Stimulated activated CD4-positive, alpha-beta T cell treated with anti-CD3 and anti-CD28 coated beads, Interleukin-2, amount 100 ng/mL, for 48 hours (primary cell): ENCODE measurements at regions not wholly inside any gene's neighbourhood (a gene's known extent, or its start where the extent isn't known, plus 50 kb on each side); places are given as distances from the start of the nearest gene placed in this dataset.
"Not testable (repeated sequence)": the region's sequence is repeated elsewhere in the genome, so short reads cannot be mapped to it uniquely, and the experiment has no call there.

Experiments
- DNase-seq, 2 donors: peaks; one replicate each; pipeline ENCODE4 v3.0.0-alpha.2; 2020

DNA sequence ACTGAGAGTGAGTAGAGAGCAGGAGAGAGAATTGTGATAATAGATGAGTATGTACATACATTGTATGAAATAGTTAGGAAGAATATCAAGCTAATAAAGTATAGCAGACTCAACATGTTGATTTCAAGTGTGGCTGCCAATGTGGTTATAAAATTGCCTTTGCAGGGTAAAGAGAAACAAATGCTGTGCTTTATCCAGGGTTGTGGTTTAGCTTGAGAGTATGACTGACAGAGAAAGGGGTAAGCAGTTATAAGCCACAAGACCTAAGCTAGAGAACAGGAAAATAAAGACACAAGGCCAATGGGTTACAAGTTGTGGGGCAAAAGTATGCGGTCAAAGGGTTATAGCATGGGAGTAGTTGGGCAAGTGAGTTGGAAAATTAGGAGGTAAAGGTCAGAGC is 1217.5 kb downstream of the DIAPH3 start:
- no peak for DNase-seq

DNA sequence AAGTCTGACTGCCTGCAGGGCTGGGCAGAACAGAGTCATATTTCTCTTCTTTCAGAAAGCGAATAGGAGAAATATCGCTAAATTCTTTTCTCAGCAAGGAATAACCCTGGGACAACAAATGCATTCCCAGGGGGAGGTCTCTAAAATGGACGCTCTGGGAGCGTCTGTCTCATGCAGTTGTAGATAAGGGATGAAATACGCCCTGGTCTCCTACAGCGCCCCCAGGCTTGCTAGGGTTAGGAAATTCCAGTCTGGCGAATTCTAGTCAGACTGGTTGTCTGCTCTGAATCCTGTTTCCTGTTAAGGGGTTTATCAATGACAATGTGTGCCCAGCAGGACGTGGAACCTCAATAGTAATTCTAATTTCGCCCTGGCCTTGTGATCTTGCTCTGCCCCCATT is 1214.1 kb downstream of the DIAPH3 start:
- DNase-seq = no peak

DNA sequence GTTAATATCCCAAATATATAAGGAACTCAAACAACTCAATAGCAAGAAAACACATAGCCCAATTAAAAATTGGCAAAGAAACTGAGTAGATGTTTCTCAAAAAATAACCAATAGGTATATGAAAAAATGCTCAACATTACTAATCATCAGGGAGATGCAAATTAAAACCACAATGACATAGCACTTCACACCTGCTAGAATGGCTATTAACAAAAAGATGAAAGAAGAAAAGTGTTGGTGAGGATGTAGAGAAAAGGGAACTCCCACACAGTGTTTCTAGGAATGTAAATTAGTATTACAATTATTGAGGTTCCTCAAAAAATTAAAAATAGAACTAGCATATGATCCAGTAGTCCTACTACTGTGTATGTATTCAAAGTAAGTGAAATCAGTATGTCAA is 1212.8 kb downstream of the DIAPH3 start:
- DNase-seq = no peak

DNA sequence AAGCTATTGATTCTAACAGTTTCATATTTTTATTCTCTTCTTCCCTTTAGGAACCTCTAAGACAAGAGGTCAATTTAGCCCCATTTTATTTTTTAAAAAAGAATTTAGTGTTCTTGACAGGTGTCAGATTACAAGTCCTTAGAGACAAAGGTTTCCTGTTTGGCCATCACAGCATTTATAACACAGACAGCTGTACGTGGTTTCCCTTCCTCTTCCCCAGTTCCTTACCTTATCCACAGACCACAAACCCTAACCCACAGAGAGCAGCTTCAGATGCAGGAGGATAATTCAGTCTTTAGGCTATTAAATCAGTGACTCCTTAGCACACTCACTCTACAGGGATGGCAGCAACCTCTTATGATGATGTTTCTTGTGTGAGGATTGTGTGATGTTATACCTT is 1210.1 kb downstream of the DIAPH3 start:
- no peak for DNase-seq

DNA sequence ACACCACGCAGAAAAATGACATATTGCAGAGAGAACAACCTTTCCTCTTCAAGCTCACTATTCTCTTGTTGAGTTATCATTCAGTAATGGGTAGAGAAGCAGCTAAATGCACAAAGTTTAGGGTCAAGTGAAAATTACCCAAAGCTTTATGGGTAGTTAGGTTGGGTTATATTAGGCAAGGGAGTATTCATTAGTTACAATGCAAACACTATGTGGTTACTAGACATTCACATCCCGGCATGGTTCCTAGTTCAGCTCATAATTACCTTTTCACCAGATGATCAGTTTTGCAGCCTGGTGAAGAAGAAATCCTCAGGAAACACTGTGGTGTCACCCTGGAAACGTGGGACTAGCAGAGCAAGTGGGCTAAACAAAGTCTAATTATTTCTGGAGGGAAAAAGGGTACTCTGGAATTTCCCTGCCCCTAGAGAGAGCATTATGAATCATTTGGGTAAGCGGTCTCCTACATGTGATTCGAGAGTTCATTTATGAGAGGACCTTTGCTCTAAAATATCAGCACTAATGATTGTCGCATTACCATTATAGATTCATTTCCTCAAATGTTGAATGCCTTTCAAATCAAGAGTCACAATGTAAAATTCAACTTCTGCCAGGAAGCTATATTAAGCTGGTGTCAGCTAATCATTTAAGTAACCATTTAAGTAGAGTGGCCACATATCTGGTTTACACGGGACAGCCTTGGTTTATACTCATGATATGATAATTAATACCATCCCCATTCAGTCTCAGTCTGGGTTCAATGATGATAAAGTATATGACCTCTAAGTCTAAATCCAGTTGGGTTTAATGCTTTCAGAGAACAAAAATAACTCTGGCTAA is 1208.0 kb downstream of the DIAPH3 start:
- no peak for DNase-seq

DNA sequence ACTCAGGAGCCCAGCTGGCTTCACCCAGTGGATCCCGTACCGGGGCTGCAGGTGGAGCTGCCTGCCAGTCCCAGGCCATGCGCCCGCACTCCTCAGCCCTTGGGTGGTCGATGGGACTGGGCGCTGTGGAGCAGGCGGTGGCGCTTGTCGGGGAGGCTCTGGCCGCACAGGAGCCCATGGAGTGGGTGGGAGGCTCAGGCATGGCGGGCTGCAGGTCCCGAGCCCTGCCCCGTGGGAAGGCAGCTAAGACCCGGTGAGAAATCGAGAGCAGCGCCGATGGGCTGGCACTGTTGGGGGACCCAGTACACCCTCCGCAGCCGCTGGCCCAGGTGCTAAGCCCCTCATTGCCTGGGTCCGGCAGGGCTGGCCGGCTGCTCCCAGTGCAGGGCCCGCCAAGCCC is 1205.6 kb downstream of the DIAPH3 start:
- DNase-seq = not testable (repeated sequence)

DNA sequence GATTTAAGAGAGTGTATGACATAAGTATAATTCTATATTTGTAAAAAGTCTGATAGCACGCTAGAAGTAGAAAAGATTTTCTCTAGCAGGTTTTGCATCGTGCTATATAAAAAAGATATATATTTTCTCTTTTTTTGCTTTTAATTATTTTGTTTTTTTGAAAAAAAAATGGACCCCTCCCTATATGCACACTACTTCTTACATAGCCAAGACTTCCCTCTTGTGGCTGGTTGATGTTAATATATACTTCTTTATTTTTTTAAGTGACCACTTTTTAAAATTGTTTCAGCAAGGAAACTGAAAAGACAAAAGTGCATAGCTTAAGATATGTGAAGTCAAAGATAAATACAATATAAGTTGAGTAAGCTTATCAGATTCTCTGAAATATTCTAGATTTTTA is 1202.8 kb downstream of the DIAPH3 start:
- DNase-seq = no peak

DNA sequence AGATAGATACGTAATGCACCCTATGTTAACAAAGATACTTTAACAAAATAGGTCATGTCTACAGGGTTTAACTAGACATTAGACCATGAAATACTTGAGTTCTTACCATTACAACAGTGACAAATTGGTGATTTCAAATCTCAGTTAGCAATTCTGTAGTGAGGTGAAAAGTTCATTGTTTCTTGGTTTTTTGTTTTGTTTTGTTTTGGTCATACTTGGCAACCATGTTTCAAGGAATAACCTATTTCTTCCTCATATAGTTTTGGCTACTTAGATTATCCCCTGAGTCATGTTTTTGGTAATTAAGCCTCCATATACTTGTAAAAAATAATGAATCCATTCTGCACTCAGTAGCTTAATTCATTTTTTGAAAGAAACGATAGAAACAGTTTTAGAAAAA is 1200.4 kb downstream of the DIAPH3 start:
- no peak for DNase-seq

DNA sequence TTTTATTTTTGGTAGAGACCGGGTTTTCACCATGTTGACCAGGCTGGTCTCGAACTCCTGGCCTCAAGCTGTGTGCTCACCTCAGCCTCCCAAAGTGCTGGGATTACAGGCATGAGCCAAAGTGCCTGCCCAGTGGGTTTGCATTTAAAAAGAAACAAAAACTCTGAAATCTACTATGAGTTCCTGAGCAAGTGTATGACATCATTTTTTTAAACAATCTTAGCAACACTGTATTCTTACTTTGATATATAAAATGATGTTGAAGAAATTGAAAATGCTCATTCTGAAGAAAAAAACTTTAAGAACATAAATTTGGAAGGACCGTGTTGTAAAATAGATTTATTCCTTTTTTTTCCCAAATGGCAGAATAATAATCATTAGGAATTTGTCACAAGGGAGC is 1199.7 kb downstream of the DIAPH3 start:
- no peak for DNase-seq

DNA sequence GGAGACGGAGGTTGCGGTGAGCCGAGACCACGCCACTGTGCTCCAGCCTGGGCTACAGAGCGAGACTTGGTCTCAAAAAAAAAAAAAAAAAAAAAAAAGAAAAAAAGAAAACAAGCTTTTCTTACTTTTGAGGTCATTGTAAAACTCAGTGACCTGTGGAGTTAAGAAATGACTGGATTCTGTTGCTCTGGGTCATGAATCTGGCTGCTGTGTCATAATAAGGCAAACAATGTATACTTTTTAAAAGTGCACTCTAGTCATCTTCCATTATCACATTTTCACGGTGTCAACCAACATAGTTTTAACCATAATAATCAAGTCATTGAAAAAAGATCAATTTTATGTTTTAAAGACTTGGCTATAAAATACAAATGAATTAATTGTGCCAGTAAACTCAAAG is 1186.6 kb downstream of the DIAPH3 start:
- DNase-seq = no peak

DNA sequence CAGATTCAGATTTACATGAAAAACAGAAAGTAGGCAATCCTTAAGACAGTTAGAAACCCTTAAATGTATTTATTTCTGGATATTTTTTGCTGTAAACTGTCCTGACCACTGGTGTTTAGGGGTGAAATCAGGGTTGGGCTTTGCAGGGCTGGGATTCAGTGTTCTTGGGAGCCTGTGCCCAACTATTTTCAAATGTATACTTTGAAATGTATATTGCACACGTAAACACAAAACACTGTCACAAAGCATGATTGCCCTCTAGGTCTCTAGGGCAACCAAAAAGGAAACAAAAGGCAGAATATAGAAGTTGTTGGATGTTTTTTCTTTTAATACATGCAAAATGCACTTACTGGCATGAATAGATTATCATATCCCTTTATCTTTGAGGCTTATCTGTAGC is 1185.4 kb downstream of the DIAPH3 start:
- no peak for DNase-seq

DNA sequence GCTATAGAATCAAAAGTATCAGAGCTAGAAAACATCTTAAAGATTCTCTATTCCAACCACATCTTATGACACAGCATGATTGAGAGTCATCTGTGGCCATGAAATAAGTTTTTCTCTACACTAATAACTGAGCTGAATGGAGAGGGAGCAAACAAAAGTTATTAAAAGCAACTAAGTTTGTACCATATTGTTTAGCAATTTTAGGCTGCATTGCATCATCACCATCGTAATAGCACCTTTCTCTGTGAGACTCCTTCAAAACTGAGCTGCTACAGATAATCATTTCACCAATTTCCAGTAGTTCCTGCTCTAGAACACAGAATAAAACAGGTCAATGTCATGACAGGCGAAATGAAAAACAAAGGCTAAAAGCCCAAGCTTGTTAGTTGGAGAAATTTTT is 1183.9 kb downstream of the DIAPH3 start:
- DNase-seq = no peak

DNA sequence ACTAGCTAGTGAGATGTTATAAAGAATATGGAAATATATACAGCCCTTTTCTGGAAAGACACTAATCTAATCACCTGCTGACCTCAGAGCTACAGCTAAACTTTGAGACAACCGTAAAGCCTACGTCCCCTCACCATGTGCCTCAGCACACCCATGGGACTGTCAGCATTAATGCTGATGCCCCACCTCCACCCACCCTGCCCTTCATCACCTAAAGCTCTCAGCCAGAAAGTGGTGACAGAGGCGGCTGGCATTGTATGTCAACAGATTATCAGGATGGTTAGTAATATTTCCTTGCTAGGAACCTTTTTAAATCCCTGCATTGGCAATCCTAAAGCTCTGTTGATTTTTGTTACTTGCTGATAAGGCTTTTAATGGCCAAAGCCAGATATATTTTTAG is 1177.9 kb downstream of the DIAPH3 start:
- DNase-seq = no peak

DNA sequence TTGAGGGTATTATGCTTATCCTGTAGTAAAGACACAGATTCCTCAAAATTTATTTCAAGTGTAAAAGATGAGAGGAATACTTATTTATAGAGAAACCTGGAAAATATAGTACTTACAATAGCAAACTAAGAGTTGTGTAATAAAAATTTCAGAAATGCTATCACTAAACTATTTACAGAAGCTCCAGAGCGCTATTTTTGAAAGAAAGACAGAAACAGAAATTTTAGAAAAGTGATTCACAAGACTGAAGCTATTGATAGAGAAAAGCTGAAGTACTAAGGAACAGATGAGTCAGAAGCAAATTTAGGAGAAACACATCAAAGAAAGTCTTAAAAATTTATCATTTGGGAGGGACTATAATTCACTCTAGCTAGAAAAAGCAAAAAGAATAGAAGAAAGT is 1174.2 kb downstream of the DIAPH3 start:
- no peak for DNase-seq

DNA sequence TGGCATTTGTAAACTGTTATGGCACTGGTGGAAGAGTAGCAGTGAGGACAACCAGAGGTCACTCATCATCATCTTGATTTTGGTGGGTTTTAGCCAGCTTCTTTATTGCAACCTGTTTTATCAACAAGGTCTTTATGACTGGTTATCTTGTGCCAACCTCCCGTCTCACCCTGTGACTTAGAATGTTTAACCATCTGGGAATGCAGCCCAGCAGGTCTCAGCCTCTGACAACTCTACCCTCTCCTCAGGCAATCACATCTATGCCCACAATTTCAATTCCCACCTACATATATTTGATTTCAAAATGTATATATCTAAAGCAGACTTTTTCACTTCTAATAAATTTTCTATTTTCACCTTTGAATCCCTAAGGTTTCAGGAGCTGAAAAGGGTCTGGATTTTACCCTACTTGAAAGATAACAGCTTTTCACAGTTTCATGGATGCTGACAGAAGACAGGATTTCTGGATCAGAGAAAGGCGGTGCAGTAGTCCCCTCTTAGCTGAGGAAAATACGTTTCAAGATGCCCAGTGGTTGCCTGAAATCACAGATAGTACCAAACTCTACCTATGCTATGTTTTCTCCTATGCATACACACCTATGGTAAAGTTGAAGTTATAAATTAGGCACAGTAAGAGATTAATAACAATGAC is 1171.8 kb downstream of the DIAPH3 start:
- no peak for DNase-seq

DNA sequence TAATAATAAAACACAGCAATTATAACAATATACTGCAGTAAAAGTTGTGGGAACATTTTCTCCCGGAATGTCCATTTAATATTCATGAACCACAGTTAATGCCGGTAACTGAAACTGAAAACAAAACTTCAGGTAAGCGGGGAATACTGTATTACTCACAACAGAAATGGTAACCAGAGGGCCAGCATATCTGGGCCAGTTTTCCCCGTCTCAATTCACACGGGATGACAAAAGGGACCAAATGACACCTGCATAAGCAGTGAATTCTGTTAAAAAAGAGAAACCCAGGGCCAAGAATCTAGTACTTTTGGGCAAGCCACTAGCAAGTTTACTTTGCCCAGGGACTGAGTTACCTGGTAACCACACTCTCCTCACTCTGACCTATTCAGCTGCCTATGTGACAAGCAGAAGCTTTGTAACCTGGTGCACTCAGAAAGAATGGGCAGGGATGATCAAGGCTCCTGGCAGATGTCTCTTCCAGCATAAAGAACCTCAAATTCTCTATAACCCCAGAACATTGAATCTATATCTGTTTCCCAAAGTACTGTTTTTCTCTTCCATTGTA is 1171.2 kb downstream of the DIAPH3 start:
- DNase-seq = no peak

DNA sequence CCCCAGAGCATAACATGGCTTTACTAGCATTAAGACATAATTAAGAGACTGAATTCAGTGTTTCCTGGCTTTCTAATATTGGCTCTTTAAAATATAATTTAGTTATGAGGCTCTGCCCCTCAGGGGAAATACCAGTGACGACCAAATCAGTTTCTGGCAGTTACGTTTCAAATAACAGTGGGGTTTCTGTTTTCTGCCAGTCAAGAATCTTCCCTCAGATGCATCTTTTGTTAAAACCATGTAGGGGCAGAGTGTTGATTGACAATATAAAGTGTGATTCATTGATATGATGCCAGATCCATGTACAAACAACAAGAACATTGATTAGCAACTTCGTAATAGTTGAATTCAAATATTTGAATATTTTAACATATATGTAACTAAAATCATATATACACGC is 1169.7 kb downstream of the DIAPH3 start:
- DNase-seq = no peak

DNA sequence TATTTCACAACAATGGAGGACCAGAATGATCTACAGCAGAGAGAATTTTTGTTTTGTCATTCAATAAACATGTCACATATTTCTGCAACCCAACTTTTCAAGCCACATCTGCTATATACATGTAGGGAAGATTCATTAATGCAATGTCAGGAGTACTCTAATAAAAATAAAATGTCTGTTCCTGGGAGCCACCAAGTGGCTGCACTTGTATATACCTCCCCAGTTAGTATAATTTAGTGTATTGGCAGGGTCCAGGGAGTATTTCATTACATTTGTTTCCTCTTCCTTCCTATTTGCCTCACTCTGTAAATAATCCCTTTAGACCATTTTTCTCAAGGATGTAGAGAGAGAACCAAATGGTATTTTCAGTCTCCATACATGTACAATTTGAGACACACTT is 1169.0 kb downstream of the DIAPH3 start:
- DNase-seq = no peak

DNA sequence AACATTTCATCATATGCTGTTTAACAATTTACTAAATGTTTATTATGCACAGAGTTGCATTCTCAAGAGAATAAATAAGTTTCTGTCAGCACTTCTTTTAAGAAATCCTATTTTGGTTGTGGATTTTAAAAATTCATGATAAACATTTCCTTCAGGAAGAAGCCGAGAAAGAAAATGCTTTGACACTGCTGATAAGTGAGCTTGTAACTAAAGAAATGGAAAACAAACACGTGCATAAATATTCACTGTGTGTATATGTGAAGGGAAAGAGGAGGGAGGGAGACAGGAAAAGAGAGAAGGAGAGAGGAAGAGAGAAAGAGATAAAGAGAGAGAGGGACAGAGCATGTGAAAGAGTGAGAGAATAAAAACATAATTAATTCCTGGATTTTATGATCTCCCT is 1165.0 kb downstream of the DIAPH3 start:
- no peak for DNase-seq

DNA sequence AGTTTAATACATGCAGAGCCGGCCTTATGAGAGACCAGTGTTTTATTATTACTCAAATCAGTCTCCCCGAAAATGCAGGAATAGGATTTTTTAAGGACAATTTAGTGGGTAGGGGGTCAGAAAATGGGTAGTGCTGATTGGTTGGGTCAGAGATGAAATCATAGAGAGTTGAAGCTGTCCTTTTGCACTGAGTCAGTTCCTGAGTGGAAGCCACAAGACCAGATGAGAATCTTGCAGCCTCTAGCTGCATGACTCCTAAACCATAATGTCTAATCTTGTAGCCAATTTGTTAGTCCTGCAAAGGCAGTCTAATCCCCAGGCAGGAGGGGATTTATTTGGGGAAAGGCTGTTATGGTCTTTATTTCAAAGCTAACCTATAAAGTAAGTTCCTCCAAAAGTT is 1163.9 kb downstream of the DIAPH3 start:
- DNase-seq = no peak

DNA sequence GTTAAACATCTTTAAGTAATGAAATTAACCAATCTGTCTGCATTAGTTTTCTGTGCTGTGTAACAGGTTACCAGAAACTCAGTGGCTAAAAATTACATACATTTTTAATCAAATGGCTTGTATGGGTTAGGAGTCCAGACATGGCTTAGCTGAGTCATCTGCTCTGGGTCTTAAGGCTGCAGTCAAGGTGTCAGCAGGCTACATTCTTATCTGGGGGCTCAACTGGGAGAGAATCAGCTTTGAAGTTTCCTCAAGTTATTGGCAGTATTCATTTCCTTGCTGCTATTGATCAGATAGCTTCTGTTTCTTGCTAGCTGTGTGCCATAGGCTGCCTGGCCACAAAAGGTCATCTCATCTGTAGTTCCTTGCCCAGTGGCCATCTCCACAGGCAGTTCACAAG is 1163.0 kb downstream of the DIAPH3 start:
- no peak for DNase-seq

DNA sequence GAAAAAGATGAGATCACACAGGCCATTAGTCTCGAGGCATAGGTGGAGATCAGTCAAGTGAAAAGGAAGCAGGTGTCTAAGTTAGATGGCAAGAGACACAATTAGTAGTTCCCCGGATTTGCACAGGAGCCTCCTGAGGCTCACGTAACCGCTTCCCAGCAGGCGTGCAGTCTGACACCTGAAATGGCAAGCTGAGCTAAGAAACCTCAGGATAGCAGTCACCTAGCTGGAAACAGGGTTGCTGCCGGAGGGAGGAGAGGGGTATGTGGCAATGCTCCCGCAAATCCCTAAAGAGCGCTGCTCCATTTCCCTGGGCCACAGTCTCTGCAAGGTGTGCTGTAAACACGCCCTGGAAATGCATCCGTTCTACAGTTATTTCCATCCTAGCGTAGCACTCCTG is 1151.0 kb downstream of the DIAPH3 start:
- DNase-seq = no peak

DNA sequence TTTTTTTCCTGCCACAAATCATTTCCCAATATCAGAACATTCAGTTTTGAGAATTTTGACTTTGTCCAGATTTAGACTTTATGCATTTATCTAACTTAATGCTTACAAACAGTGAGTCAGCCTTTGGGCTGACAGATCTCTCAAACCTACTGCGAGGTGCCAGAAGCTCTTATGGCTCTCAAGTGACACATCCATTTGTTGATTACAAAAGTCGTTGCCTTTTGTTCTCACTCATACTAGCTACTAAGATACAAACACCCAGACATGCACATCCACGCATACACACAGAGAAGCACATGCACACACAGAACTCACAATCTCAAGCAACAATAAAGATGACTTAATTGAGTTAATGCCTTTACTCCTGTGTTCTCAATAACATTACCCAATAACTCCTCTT is 1147.5 kb downstream of the DIAPH3 start:
- no peak for DNase-seq

DNA sequence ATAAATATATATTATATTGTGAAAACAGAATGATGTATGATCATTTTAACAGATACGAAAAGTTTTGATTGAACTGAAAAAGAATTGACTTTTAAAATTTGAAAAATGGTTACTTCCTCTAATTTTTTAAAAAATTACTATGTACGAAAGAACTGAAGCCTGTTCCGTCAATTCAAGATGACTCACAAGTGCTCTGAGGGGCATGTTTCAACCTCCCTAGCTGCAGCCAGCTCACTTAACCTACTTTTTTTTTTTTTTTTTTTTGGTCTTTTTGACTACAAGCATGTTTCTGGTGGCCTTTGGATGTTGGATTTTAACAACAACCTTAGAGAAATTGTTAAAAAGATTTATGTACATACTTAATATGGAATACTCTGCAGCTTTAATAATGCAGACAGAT is 1139.3 kb downstream of the DIAPH3 start:
- no peak for DNase-seq

DNA sequence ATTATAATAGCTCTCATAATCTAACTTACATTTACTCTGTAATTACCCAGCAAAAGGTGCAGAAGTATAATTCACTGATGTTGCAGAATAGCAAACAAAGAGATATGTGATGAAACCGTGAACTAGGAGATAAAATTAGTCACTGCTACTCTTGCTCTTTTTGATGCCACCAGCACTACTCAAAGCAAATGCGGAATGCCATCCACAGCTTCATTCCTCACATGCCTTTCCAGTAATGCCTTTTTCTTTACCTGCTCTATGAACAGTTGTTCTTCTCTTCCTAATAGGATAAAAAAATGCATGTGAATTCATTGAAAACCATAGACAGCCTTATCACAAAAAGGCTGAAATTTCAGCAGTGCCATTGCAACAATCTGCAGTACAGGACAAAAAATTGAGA is 1129.5 kb downstream of the DIAPH3 start:
- DNase-seq = no peak
